ENCODE measurements at regions not wholly inside any gene's neighbourhood (a gene's known extent, or its start where the extent isn't known, plus 50 kb on each side); places are given as distances from the start of the nearest gene placed in this dataset.

- Mint-ChIP-seq H3K27ac (no peak overlapping the region), H3K4me1 (no peaks in the 10 kb centered on the region), H3K9me3 (peaks cover 8% of the 10 kb centered on the region), H3K36me3 (no peaks in the 10 kb centered on the region), H3K4me3 (no peak overlapping the region)
- ATAC-seq: no peak
- no peak for DNase-seq (ENCODE audit: low spot score in 2 of 2)
Observed at GRCh38 chr15:95804484-95804883, 526.0 kb upstream of the NR2F2 start.

- H3K4me3 Mint-ChIP-seq: no peak overlapping the region
- H3K9me3 Mint-ChIP-seq: no peaks in the 10 kb centered on the region
Observed at GRCh38 chr15:95812491-95812890, 518.0 kb upstream of the NR2F2 start.

GRCh38 chr15:95814908-95815307 is 515.6 kb upstream of the NR2F2 start:
- H3K27ac Mint-ChIP-seq: no peak overlapping the region
- no peaks in the 10 kb centered on the region for H3K4me1 Mint-ChIP-seq
- ATAC-seq (no peak), DNase-seq (ENCODE audit: low spot score in 2 of 2) (no peak)
- no peak overlapping the region for H3K4me3 Mint-ChIP-seq
- H3K36me3 Mint-ChIP-seq: no peaks in the 10 kb centered on the region
- H3K9me3 Mint-ChIP-seq: no peaks in the 10 kb centered on the region

More at GRCh38 chr15:95812491-95812890, 518.0 kb upstream of the NR2F2 start:
- DNase-seq (ENCODE audit: low spot score in 2 of 2) (no peak), ATAC-seq (no peak)
- H3K36me3 Mint-ChIP-seq: no peaks in the 10 kb centered on the region
- H3K27ac Mint-ChIP-seq: no peak overlapping the region
- H3K4me1 Mint-ChIP-seq: no peaks in the 10 kb centered on the region

GRCh38 chr15:95816591-95816990 is 513.9 kb upstream of the NR2F2 start:
- no peak for DNase-seq (ENCODE audit: low spot score in 2 of 2)
- H3K4me3 Mint-ChIP-seq: no peak overlapping the region
- no peaks in the 10 kb centered on the region for H3K4me1 Mint-ChIP-seq
- H3K9me3 Mint-ChIP-seq: no peaks in the 10 kb centered on the region
- H3K27ac Mint-ChIP-seq: no peak overlapping the region
- no peak for ATAC-seq
- no peaks in the 10 kb centered on the region for H3K36me3 Mint-ChIP-seq

- Mint-ChIP-seq H3K9me3 (no peaks in the 10 kb centered on the region), H3K4me1 (no peaks in the 10 kb centered on the region), H3K4me3 (no peak overlapping the region), H3K36me3 (no peaks in the 10 kb centered on the region), H3K27ac (no peak overlapping the region)
- DNase-seq (ENCODE audit: low spot score in 2 of 2) (no peak), ATAC-seq (no peak)
Observed at GRCh38 chr15:95822961-95823360, 507.5 kb upstream of the NR2F2 start.

- DNase-seq (ENCODE audit: low spot score in 2 of 2) (no peak), ATAC-seq (no peak)
- Mint-ChIP-seq H3K4me1 (no peaks in the 10 kb centered on the region), H3K9me3 (no peaks in the 10 kb centered on the region), H3K27ac (no peak overlapping the region), H3K4me3 (no peak overlapping the region), H3K36me3 (no peaks in the 10 kb centered on the region)
Observed at GRCh38 chr15:95825208-95825607, 505.3 kb upstream of the NR2F2 start.

GRCh38 chr15:95825671-95826411 is 504.7 kb upstream of the NR2F2 start:
- DNase-seq (ENCODE audit: low spot score in 2 of 2) (no peak), ATAC-seq (no peak)
- Mint-ChIP-seq H3K36me3 (no peaks in the 10 kb centered on the region), H3K27ac (no peak overlapping the region), H3K9me3 (no peaks in the 10 kb centered on the region), H3K4me3 (no peak overlapping the region), H3K4me1 (no peaks in the 10 kb centered on the region)

- Mint-ChIP-seq H3K27ac (no peak overlapping the region), H3K36me3 (no peaks in the 10 kb centered on the region), H3K4me3 (no peak overlapping the region), H3K4me1 (no peaks in the 10 kb centered on the region), H3K9me3 (no peaks in the 10 kb centered on the region)
- ATAC-seq: peak; percentile 32
- no peak for DNase-seq (ENCODE audit: low spot score in 2 of 2)
Observed at GRCh38 chr15:95826412-95827195, 503.9 kb upstream of the NR2F2 start.

GRCh38 chr15:95829062-95829461 is 501.4 kb upstream of the NR2F2 start:
- Mint-ChIP-seq H3K36me3 (no peaks in the 10 kb centered on the region), H3K4me3 (no peak overlapping the region)

GRCh38 chr15:95830281-95830680 is 500.2 kb upstream of the NR2F2 start:
- Mint-ChIP-seq H3K4me1 (no peaks in the 10 kb centered on the region), H3K9me3 (no peaks in the 10 kb centered on the region), H3K27ac (no peak overlapping the region)

More at GRCh38 chr15:95829062-95829461, 501.4 kb upstream of the NR2F2 start:
- no peak for DNase-seq (ENCODE audit: low spot score in 2 of 2)
- no peak for ATAC-seq
- H3K27ac Mint-ChIP-seq: no peak overlapping the region
- no peaks in the 10 kb centered on the region for H3K9me3 Mint-ChIP-seq
- H3K4me1 Mint-ChIP-seq: no peaks in the 10 kb centered on the region

GRCh38 chr15:95832668-95833067 is 497.8 kb upstream of the NR2F2 start:
- ATAC-seq: no peak
- Mint-ChIP-seq H3K4me3 (no peak overlapping the region), H3K36me3 (no peaks in the 10 kb centered on the region), H3K27ac (no peak overlapping the region), H3K9me3 (no peaks in the 10 kb centered on the region), H3K4me1 (no peaks in the 10 kb centered on the region)
- DNase-seq (ENCODE audit: low spot score in 2 of 2): no peak

More at GRCh38 chr15:95830281-95830680, 500.2 kb upstream of the NR2F2 start:
- Mint-ChIP-seq H3K36me3 (no peaks in the 10 kb centered on the region), H3K4me3 (no peak overlapping the region)
- no peak for DNase-seq (ENCODE audit: low spot score in 2 of 2)
- ATAC-seq: no peak

GRCh38 chr15:95834028-95834804 is 496.3 kb upstream of the NR2F2 start:
- no peaks in the 10 kb centered on the region for H3K36me3 Mint-ChIP-seq
- H3K4me1 Mint-ChIP-seq: peaks cover 6% of the 10 kb centered on the region
- no peaks in the 10 kb centered on the region for H3K9me3 Mint-ChIP-seq
- no peak overlapping the region for H3K27ac Mint-ChIP-seq
- ATAC-seq (no peak), DNase-seq (ENCODE audit: low spot score in 2 of 2) (no peak)
- no peak overlapping the region for H3K4me3 Mint-ChIP-seq

GRCh38 chr15:95836536-95836935 is 494.0 kb upstream of the NR2F2 start:
- ATAC-seq: no peak
- Mint-ChIP-seq H3K4me1 (peaks cover 8% of the 10 kb centered on the region), H3K4me3 (no peak overlapping the region), H3K27ac (no peak overlapping the region), H3K9me3 (no peaks in the 10 kb centered on the region), H3K36me3 (no peaks in the 10 kb centered on the region)
- DNase-seq (ENCODE audit: low spot score in 2 of 2): no peak

GRCh38 chr15:95837341-95838004 is 493.0 kb upstream of the NR2F2 start:
- no peak overlapping the region for H3K27ac Mint-ChIP-seq
- no peaks in the 10 kb centered on the region for H3K36me3 Mint-ChIP-seq
- ATAC-seq: no peak
- no peak overlapping the region for H3K4me3 Mint-ChIP-seq
- H3K9me3 Mint-ChIP-seq: no peaks in the 10 kb centered on the region
- peaks cover 8% of the 10 kb centered on the region for H3K4me1 Mint-ChIP-seq
- no peak for DNase-seq (ENCODE audit: low spot score in 2 of 2)

GRCh38 chr15:95839367-95839782 is 491.1 kb upstream of the NR2F2 start:
- H3K9me3 Mint-ChIP-seq: no peaks in the 10 kb centered on the region
- no peak overlapping the region for H3K4me3 Mint-ChIP-seq
- peak overlapping the region; percentile 6 for H3K27ac Mint-ChIP-seq
- H3K4me1 Mint-ChIP-seq: peaks cover 8% of the 10 kb centered on the region
- DNase-seq (ENCODE audit: low spot score in 2 of 2) (no peak), ATAC-seq (peak; percentile 69)
- no peaks in the 10 kb centered on the region for H3K36me3 Mint-ChIP-seq

All from stimulated activated effector memory CD8-positive, alpha-beta T cell treated with anti-CD3 and anti-CD28 coated beads, Interleukin-12 subunit alpha, Interleukin-12 subunit beta, amount 100 ng/mL, for 72 hours (primary cell).